ENCODE measurements at regions not wholly inside any gene's neighbourhood (a gene's known extent, or its start where the extent isn't known, plus 50 kb on each side); places are given as distances from the start of the nearest gene placed in this dataset.

DNA sequence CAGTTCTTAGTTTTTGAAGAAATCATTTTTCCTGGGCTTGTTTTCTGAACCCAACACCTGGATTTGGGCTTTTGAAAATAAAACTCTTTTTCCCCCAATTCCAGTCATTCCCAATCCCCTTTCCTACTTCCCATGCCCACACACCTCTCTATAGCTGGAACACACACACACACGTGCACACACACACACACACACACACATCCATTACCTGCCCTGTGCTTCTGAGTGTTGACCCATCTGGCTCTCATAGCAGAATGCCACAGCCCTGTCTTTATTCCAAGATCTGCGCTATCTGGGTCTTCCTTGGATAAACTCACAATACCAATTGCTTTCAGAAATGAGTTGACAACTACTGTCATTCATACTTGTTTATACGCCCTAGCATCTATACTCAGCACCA lies 54.9 kb upstream of the C4orf54 start:
- no peak for DNase-seq (ENCODE audit: low spot score)

DNA sequence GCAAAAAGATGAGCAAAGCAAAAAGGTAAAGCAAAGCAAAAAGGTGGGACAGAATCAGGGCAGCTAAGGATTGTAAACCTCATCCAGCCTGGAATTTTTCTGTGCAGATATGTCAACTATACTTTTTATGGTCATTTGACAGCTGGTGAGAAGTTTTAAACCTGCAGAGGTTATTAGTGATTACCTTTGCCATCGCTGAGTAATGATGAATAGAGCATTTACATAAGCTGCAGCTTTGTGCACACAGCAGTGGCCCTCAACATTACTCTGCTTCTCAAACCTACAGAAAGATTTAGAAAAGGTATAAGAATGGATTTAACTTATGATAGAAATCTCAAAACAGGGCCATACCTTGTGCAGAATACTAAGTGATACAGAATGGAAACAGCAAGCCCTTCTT lies 54.5 kb upstream of the C4orf54 start:
- no peak for DNase-seq (ENCODE audit: low spot score)

DNA sequence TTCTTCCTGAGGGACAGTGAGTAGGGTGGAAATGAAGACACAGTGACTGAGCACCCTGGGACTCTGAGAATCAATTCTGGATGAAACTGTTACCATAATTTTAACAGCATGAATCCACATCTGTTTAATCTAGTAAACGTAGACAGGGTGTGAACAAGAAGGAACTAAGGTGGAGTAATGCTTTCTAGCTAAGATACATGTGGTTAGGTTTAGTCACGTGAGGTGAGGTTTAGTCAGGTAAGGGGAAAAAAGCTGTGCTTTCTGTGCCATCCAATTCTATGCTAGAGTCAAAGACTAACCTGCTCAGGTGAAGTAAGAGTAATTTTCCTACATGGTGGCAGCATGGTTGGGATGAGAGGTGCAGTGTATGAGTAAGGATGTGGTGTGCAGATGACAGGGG lies 54.0 kb upstream of the C4orf54 start:
- DNase-seq (ENCODE audit: low spot score), result no peak

DNA sequence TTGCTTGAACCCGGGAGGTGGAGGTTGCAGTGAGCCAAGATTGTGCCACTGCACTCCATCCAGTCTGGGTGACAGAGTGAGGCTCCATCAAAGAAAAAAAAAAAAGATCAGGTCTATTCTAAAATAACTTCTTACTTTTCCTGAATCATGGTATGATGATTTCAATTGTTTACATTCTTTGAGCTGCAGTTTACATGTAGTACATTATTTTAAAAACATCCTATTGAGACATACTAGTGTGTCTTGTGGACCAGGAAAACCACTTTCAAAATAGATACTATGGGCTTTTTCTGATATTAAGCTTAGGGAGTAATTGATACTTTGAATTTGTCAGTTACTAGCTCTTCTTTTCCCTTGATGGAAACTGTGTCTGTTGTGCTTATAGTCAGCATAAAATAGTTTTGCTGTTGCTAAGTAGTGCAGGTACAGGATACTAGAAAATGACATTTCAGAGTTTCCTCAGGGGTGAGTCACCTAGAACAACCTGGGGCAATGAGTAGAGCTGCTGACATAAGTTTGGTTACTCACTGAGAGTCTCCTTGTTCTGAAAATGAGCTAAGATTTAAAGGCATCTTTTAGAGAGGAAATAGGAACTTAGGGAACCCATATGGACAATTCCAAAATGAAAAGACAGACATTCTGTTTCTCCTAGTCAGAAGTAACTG lies 53.2 kb upstream of the C4orf54 start:
- DNase-seq (ENCODE audit: low spot score), result no peak

DNA sequence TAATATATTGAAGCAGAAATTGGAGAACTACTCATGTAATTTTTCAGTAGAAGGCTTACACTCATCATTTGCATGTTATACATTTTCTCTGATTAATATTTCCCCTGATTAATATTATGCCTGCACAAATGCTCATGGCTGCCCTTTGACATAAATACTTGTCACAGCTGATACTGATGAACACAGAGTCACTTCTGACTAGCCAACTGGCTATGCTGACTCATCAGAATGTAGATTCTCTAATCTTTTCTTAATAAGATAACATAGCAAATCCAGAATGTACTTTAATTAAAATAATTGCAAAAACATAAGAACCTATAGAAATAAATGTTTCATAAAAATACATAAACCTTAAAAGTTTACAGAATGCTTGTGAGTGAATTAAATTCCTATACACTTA lies 52.4 kb upstream of the C4orf54 start:
- DNase-seq (ENCODE audit: low spot score), result no peak

DNA sequence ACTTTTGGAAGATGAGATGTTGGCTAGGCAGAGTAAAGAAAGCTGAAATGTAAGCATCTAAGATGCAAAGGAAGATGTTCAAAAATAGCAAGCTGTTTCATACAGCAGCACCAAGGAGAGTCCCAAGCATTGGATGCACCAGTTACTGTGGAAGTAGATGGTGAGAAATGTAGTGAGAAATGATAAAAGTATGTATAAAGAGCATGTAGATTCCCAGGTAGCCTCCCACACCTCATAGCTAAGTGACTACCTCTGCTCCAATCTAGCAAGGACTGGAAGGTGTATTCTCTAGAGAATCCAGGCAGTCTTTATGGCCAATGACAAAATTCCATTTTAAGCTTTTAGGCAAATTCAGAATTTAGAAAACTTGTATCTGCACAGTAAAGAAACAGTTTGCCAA lies 50.9 kb upstream of the C4orf54 start:
- no peak for DNase-seq (ENCODE audit: low spot score)
